ENCODE measurements at regions not wholly inside any gene's neighbourhood (a gene's known extent, or its start where the extent isn't known, plus 50 kb on each side); places are given as distances from the start of the nearest gene placed in this dataset.
A peak's percentile ranks its signal among the peaks of the same experiment; 100 is the strongest.

GRCh38 chr15:97129674-97130073, 799.2 kb downstream of the NR2F2 start:
- no peak for DNase-seq

GRCh38 chr15:97140216-97140615, 809.7 kb downstream of the NR2F2 start:
- no peak for DNase-seq

GRCh38 chr15:97141360-97141759, 810.9 kb downstream of the NR2F2 start:
- DNase-seq = no peak

- DNase-seq = no peak
Observed at GRCh38 chr15:97141871-97142270, 811.4 kb downstream of the NR2F2 start.

- DNase-seq = no peak
Observed at GRCh38 chr15:97143592-97144376, 813.3 kb downstream of the NR2F2 start.

GRCh38 chr15:97144377-97144711, 813.8 kb downstream of the NR2F2 start:
- no peak for DNase-seq

- DNase-seq = no peak
Observed at GRCh38 chr15:97146929-97147870, 813.3 kb upstream of the ARRDC4 start.

- no peak for DNase-seq
Observed at GRCh38 chr15:97153356-97153965, 807.0 kb upstream of the ARRDC4 start.

GRCh38 chr15:97156739-97157265, 803.7 kb upstream of the ARRDC4 start:
- DNase-seq = no peak

GRCh38 chr15:97162805-97163495, 797.6 kb upstream of the ARRDC4 start:
- no peak for DNase-seq

GRCh38 chr15:97165205-97165604, 795.3 kb upstream of the ARRDC4 start:
- DNase-seq = no peak

GRCh38 chr15:97168704-97169475, 791.6 kb upstream of the ARRDC4 start:
- peak; percentile 30 for DNase-seq

- DNase-seq = no peak
Observed at GRCh38 chr15:97171556-97171955, 788.9 kb upstream of the ARRDC4 start.

GRCh38 chr15:97174886-97175540, 785.5 kb upstream of the ARRDC4 start:
- no peak for DNase-seq

GRCh38 chr15:97177151-97177577, 783.3 kb upstream of the ARRDC4 start:
- DNase-seq = no peak

- DNase-seq = no peak
Observed at GRCh38 chr15:97182581-97182980, 777.9 kb upstream of the ARRDC4 start.

GRCh38 chr15:97189162-97189780, 771.2 kb upstream of the ARRDC4 start:
- no peak for DNase-seq

GRCh38 chr15:97194750-97195149, 765.8 kb upstream of the ARRDC4 start:
- no peak for DNase-seq

- no peak for DNase-seq
Observed at GRCh38 chr15:97196048-97197014, 764.2 kb upstream of the ARRDC4 start.
